Activated CD4-positive, alpha-beta T cell treated with anti-CD3 and anti-CD28 coated beads, Interleukin-2, amount 50 U/mL, for 16 hours (primary cell): ENCODE measurements at regions not wholly inside any gene's neighbourhood (a gene's known extent, or its start where the extent isn't known, plus 50 kb on each side); places are given as distances from the start of the nearest gene placed in this dataset.
A peak's percentile ranks its signal among the peaks of the same experiment; 100 is the strongest.
"Not testable (repeated sequence)": the region's sequence is repeated elsewhere in the genome, so short reads cannot be mapped to it uniquely, and the experiment has no call there.

ENCODE experiments used
- DNase-seq: peaks from one replicate; pipeline ENCODE4 v3.0.0-alpha.2; 2020

GRCh38 chr6:145539831-145540230 lies 195.5 kb downstream of the EPM2A start:
- DNase-seq: no peak

- DNase-seq: no peak
These were observed 194.6 kb downstream of the EPM2A start for GRCh38 chr6:145540741-145541140.

- no peak for DNase-seq
These were observed 191.3 kb downstream of the EPM2A start for GRCh38 chr6:145544041-145544440.

GRCh38 chr6:145544514-145544913 lies 190.8 kb downstream of the EPM2A start:
- no peak for DNase-seq

- no peak for DNase-seq
These were observed 189.1 kb downstream of the EPM2A start for GRCh38 chr6:145546265-145546664.

- no peak for DNase-seq
These were observed 187.6 kb downstream of the EPM2A start for GRCh38 chr6:145547594-145548335.

GRCh38 chr6:145548933-145549648 lies 186.2 kb downstream of the EPM2A start:
- DNase-seq: no peak

GRCh38 chr6:145551164-145551563 lies 184.2 kb downstream of the EPM2A start:
- DNase-seq: no peak

GRCh38 chr6:145555084-145555483 lies 180.2 kb downstream of the EPM2A start:
- no peak for DNase-seq

- DNase-seq: no peak
These were observed 177.8 kb downstream of the EPM2A start for GRCh38 chr6:145557474-145557873.

GRCh38 chr6:145559836-145560235 lies 175.5 kb downstream of the EPM2A start:
- DNase-seq: peak; percentile 14

- DNase-seq: no peak
These were observed 173.9 kb downstream of the EPM2A start for GRCh38 chr6:145561095-145562072.

GRCh38 chr6:145562771-145563615 lies 172.3 kb downstream of the EPM2A start:
- no peak for DNase-seq

GRCh38 chr6:145564553-145564952 lies 170.8 kb downstream of the EPM2A start:
- no peak for DNase-seq

- no peak for DNase-seq
These were observed 167.6 kb downstream of the EPM2A start for GRCh38 chr6:145567684-145568252.

GRCh38 chr6:145569140-145569539 lies 166.2 kb downstream of the EPM2A start:
- DNase-seq: no peak

GRCh38 chr6:145570336-145570735 lies 165.0 kb downstream of the EPM2A start:
- DNase-seq: not testable (repeated sequence)

- not testable (repeated sequence) for DNase-seq
These were observed 161.1 kb downstream of the EPM2A start for GRCh38 chr6:145574269-145574668.
